ENCODE measurements at regions not wholly inside any gene's neighbourhood (a gene's known extent, or its start where the extent isn't known, plus 50 kb on each side); places are given as distances from the start of the nearest gene placed in this dataset.
A peak's percentile ranks its signal among the peaks of the same experiment; 100 is the strongest.

DNA sequence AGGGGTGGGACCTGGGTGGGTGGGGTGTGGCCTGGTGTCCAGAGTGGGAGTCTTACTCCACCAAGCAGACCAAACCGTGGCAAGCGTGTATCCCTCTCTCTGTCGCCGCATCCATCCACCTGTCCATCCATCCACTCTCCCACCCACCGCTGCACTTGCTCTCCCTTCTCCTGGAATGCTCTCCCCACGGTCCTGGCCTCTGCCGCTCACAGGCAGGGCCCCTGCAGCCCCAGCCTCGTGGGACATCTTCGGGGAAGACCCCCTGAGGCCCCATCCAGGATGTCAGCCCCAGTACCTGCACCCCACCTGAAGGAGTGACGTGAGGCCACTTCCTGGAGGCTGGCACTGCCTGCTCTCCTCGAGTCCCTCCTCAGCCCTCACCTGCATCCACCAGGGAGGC is 189.5 kb upstream of the GSE1 start:
- TF ChIP-seq, protein P1, sequence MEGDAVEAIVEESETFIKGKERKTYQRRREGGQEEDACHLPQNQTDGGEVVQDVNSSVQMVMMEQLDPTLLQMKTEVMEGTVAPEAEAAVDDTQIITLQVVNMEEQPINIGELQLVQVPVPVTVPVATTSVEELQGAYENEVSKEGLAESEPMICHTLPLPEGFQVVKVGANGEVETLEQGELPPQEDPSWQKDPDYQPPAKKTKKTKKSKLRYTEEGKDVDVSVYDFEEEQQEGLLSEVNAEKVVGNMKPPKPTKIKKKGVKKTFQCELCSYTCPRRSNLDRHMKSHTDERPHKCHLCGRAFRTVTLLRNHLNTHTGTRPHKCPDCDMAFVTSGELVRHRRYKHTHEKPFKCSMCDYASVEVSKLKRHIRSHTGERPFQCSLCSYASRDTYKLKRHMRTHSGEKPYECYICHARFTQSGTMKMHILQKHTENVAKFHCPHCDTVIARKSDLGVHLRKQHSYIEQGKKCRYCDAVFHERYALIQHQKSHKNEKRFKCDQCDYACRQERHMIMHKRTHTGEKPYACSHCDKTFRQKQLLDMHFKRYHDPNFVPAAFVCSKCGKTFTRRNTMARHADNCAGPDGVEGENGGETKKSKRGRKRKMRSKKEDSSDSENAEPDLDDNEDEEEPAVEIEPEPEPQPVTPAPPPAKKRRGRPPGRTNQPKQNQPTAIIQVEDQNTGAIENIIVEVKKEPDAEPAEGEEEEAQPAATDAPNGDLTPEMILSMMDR (IDR thresholded peaks at IDR 0.05; ENCODE audit: insufficient read depth, low read length): no peak
- DNase-seq (ENCODE audit: low read depth): no peak
- H3K4me3 ChIP-seq (ENCODE audit: low read depth, low read length): no peak overlapping the region

DNA sequence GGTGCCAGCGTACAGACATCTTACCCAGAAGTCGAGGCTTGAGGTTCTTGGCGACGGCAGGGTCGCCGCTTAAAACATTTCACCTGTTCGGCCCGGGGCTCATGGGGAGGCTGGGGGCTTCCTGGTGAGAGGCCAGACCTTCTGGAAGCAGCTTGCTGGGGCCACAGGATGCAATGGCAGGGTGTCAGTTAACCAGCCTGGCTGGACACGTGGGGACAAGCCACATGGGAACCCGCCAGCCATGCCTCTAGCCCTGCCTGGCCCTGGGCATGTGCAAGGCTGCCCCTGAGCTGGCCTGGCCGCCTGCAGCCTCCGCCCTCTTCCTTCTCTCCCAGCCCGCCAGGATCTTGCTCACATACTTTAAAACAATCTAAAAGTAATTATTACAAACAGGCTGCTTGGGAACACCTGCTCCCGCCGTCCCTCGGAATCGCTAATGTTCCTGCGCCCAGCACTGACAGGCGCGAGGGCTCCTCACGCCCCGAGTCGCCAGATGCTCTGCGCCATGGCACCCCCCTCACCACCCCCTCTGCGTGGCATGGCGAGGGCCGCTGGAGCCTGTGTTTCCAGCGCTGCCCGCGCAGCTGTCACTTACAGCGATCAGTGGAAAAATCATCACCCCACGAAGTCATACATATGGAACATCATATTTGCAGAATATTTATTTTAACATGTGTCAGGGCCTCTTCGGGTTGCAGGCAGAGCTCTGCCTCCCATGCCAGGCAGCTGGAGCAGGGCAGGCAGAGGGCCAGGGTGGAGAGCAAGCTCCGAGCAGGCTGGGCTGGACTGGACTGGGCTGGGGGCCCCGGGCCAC is 188.7 kb upstream of the GSE1 start:
- no peak for DNase-seq (ENCODE audit: low read depth)
- H3K4me3 ChIP-seq (ENCODE audit: low read depth, low read length): no peak overlapping the region
- TF ChIP-seq, protein P1 (IDR thresholded peaks at IDR 0.05; ENCODE audit: insufficient read depth, low read length): no peak

DNA sequence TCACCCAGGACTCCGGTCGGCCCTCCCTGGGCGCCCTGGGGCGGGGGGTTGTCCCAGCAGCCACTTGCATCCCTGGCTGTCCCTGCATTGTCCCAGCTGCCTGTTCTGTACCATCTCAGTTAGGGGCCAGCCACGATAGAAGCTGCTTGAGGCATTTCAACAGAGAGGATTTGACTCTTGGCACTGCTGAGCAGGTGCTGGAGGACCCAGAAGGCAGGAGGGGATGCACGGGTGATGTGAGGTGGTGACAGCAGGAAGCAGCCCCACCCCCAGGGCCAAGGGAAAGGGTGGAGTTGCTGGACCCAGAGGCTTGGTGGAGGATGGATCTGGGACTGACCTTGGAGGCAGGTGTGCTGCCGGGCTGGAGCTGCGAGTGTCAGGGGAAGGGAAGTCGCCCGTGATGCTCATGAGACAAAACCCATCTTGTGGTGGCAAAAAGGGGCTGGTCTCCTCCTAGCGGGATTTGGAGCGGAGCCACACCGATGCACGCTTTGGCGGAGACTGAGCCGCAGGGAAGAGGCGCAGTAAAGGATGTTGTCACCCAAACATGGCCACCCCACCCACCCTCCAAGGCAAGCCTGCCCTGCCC is 188.0 kb upstream of the GSE1 start:
- DNase-seq (ENCODE audit: low read depth): no peak
- TF ChIP-seq, protein P1 (IDR thresholded peaks at IDR 0.05; ENCODE audit: insufficient read depth, low read length): no peak
- H3K4me3 ChIP-seq (ENCODE audit: low read depth, low read length): no peak overlapping the region

DNA sequence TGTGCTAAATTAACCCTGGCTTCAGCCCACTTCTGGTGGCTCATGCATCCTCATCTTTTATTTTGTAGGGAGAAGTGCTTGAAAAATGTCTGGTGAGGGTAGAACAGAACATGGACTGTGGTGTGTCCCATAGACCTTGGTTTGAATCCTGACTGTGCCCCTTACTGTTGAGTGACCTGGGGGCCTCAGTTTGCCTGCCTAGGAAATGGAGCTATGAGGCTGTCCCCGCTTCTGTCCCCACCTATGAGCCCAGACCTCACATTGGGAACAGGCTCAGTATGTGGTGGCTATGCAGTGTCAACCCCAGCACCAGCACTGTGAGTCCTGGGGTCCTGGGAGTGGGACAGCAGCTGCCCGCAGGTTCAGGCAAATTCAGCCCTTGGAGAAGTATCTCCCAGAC is 186.3 kb upstream of the GSE1 start:
- H3K4me3 ChIP-seq (ENCODE audit: low read depth, low read length): no peak overlapping the region
- TF ChIP-seq, protein P1 (IDR thresholded peaks at IDR 0.05; ENCODE audit: insufficient read depth, low read length): no peak
- DNase-seq (ENCODE audit: low read depth): no peak

DNA sequence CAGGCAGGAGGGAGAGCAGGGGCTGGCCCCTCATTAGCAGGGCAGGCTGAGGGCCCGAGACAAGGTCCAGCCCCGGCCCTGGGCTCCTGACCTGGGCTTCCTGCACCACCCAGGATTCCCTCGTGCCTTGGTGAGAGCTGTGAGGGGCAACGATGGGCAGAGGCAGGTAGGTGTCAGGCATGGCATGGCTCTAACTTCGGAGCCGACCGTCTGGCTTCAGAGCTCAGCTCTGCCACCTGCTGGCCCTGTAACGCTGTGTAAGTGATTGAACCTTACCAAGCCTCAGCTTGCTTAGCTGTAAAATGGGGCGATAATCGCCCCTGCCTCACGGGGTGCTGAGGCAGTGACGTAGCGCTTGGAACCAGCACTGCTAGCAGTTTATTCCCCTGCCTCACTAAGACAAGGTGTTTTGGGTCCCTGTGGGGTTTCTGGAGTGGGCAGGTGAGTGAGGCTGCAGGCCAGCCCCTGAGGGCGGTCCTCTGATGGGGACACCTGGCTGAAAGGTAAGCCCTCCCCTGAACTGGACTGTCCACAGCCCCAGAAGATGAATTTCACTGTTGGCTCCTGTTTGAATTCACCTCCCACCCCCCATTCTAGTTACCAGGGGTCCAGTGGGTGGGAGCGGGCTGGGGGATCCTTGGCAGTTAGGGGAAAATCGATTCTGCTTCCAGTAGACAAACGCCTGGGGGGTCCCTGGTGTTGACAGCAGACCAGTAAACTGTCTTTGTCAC is 184.8 kb upstream of the GSE1 start:
- peak; percentile 28 for DNase-seq (ENCODE audit: low read depth)
- TF ChIP-seq, protein P1 (IDR thresholded peaks at IDR 0.05; ENCODE audit: insufficient read depth, low read length): peak; percentile 51
- H3K4me3 ChIP-seq (ENCODE audit: low read depth, low read length): no peak overlapping the region

DNA sequence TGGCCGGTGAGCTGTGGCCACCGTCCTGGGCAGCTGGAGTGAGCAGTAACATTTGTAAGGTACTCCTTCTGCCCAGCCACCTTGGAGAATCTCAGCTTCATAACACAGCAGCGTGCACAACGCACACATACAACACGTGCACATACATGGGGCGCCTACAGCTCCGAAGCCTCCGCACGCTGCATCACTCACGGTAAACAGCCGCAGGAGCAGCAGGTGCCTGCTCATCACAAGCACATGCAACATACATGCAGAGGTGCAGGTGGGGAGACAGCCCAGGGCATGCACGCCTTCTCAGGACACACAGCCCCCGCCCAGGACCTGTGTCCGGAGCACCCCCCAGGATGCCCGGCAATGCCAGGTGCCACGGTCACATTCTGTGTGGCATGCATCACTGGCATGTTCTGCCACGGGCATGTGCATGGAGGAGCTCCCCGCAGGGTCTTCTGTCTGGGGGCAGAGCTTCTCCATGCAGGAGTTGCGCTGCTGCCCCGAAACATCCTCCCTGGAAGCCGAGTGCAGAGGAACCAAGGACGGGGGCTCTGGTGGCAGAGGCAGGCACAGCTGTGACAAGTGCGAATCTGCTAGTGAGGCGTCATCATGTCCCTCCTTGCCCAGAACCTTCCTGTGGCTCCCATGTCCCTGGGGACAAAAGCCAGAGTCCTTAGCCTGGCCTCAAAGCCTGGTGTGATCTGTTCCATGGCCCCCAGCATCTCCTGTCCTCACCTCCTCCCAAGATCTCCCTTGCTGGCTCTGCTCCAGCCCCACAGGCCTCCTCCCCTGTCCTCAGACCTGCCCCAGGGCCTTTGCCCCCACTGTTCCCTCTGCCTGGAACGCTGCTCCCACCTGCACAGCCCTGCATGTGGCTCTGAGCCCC is 184.0 kb upstream of the GSE1 start:
- H3K4me3 ChIP-seq (ENCODE audit: low read depth, low read length): no peak overlapping the region
- TF ChIP-seq, protein P1 (IDR thresholded peaks at IDR 0.05; ENCODE audit: insufficient read depth, low read length): no peak
- no peak for DNase-seq (ENCODE audit: low read depth)

Measured in fibroblast of the aortic adventitia (primary cell).